ENCODE measurements at regions not wholly inside any gene's neighbourhood (a gene's known extent, or its start where the extent isn't known, plus 50 kb on each side); places are given as distances from the start of the nearest gene placed in this dataset.

- no peak for DNase-seq
Measured at GRCh38 chr16:77555126-77555525, 120.3 kb upstream of the ADAMTS18 start.

GRCh38 chr16:77555791-77556190, 121.0 kb upstream of the ADAMTS18 start:
- DNase-seq: no peak

- DNase-seq: no peak
Measured at GRCh38 chr16:77556201-77556873, 121.5 kb upstream of the ADAMTS18 start.

DNA sequence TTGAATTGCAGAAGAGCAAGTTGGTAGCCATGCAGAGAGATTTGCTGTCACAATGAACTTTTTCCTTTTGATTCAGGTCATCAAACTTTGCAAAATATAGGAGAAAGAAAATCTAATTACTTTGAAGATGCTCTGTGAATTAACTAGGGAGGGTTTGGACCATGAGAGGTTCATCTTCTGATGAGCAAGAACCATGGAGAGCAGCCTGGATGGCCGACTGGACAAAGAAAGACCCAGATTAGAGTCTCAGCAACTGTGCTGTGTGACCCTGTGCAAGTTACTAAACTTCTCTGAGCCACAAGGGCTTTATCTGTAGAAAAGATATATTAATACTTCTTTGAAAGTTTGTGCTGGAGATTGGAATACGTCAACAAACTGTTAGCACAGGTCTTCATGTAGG, 122.6 kb upstream of the ADAMTS18 start:
- DNase-seq: no peak

DNA sequence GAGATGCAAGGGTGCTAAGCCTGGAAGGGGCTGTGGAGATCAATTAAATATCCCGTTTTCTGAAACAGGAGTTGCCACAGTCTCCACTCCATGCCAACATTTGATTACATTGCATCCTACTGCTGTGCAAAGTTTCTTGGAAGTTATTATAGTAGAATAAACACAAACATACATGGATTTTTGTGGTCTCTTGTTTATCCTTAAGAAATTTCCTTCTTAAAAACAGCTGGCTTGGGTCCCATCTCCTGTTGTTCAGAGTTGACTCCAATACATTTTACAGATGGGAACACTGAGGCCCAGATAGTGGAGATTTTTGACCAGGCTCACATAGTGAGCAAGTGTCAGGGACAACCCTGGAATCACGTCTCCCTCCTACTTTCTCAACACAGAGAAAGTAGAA, 124.0 kb upstream of the ADAMTS18 start:
- no peak for DNase-seq

DNA sequence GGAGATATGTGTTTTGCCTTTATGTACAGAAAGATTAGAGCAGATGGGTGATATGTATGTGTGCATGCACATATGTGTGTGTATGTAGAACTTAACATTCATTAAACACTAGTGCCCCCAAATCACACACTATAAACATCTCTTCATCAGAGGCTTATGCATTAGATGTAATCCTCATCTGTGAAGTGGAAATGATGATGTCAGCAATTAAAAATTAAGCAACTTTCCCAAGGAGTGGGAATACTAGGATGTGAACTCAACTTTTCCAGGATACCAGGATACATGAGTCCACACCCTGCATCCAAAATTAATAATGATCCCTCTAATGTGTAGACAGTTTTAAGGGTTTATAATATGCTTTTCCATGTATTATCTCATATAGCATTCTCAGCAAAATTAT, 127.7 kb upstream of the ADAMTS18 start:
- DNase-seq: no peak

GRCh38 chr16:77564791-77565390, 130.1 kb upstream of the ADAMTS18 start:
- DNase-seq: peak; percentile 14 to 42

GRCh38 chr16:77569406-77569805, 134.6 kb upstream of the ADAMTS18 start:
- no peak for DNase-seq

GRCh38 chr16:77570574-77570973, 135.7 kb upstream of the ADAMTS18 start:
- no peak for DNase-seq

DNA sequence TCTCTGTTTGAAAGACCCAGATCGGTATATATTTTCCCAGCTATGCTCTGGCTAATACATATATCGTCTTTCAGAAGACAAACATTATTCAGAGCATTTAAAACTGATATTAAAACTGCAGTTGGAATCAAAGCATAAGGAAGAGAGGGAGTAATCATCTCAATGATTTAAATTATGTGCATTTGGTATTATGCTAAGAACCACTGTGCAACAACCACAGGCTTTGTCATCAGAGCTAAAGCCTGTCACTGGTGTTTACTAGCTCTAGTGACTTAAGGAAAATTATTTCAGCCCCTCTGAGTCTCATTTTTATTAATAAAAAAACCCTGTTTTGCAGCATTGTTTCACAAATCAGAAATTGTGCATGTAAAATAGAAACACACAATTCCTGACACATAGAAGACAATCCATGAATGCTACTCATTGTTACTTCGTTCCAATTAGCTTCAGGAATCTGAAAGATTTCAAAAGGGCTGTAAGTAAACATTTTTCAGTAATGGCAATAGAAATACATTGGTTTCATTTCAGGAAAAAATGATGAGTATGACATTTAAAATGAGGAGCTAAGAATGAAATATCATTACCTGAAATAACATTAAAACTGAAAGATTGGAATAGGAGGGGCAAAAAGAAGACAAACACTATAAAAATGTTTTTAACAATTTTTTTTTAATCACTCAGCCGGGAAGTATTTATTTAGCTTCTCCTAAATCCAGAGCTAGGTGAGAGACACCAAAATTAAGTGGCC, 136.5 kb upstream of the ADAMTS18 start:
- no peak for DNase-seq

DNA sequence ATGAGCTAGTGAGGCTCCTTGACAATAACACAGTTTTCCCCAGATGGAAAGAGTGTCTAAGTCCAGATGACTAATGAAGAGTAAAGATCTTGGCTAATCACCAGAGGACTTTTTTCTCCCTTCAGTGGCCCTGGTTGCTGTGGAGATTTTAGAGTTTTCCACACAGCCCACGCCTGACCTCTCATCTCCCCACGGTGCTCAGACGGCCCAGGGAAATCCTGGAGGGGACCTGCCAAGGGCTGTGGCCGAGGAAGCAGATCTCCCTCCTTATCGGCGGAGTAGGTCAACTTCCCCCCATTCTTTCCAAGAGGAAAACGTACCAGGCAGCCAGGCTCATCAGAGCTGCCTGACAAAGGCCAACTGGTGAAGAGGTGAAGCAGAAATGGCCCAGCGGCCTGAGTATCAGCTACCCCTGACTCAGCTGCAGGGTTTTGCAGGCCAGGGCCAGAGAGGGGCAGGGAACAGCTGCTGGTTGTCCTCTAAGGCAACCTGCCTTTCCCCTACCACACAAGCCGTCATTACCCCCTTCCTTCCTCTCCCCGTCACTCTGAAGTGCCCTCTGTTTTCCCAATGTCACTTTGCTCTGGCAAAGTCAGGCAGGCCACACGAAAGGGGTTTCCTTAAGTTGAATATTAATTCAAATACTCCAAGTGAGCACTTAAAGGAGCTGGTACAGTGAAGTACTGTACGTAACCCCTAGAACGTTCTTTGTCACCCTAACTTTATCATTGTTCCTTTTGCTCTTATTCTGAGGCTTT, 140.2 kb upstream of the ADAMTS18 start:
- no peak for DNase-seq

DNA sequence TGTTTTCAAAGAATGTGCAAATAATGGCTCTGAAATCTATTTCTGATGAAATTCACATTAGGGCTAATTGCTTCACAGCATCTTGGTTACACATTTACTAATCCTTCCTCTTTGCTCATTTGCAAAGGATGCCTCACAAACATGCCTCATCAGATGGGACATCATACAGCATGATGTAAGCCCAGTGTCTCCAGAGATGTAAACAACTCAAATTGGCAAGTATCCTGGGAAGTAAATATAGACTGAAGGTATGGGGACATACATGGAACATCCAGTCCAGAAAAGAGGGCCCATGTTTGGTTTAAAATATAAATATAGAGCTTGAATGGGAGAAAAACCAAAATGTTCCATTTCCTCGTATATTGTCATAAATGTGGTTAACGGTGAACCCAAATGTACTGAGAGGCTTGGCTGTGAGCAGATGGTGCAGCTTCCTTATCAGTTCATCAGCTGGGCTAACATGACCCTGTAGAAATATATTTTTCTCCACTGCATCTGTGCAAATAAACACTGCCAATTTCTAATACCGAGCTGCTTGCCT, 142.9 kb upstream of the NUDT7 start:
- DNase-seq: no peak

DNA sequence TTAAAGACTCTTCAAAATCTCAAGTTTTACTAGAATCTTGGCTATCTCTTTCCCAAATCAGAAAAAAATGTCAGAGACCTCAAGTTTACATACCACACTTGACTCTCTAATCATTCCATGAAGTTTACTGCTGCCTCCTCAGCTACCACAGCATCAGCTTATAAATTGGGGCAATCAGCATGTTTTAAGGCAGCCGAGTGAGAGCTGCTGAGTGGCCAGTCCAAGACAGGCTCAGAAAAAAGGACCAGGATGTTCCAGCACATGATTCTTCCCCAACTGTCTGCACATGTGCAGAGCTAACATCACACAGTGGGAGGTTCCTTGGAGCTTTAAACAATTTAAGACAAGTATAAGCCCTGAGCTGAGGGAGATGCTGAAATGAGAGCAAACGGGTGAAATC, 140.6 kb upstream of the NUDT7 start:
- no peak for DNase-seq

- peak in 1 of 2 experiments; percentile 62 for DNase-seq
Measured at GRCh38 chr16:77584205-77584859, 138.0 kb upstream of the NUDT7 start.

DNA sequence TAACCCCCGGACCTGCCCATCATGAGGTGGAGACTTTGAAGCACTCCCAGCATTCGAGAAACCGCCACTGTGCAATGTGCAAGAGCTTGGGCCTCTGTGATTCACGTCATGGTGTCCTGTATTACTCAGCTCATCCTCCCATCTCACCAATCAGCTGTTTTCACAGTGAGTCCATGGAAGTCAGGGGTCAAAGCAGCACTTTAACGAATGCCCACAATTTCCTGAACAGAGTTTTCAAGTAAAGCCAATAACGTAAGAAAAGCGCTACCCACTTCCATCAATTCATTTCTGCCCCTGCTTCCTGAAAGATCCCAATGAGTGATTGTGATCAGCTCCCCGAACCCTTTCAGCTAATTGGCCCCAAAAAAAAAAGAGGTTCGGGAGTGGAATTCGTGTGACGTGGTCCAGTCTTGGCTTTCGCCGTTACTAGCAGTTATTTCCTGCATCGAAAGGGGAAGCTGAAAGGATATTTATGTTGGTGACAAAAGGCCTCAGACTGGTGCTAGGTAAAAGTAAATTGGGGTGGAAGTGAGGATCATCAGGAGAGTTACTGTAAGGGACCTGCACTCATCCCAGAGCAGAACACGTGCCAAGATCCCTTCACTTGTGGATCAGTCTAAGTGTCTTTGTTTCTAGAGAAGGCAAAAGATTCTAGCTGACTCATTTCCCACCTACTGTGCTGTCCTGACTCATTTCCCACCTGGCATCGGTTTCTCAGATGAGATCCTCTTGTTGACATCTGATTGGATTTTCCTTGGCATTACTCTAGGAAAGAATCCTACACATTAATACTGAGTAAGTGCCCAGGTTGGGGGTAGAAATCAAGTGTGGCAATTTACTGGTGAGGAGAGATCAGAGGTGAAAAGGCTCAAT, 136.7 kb upstream of the NUDT7 start:
- DNase-seq: peak; percentile 51 to 79

DNA sequence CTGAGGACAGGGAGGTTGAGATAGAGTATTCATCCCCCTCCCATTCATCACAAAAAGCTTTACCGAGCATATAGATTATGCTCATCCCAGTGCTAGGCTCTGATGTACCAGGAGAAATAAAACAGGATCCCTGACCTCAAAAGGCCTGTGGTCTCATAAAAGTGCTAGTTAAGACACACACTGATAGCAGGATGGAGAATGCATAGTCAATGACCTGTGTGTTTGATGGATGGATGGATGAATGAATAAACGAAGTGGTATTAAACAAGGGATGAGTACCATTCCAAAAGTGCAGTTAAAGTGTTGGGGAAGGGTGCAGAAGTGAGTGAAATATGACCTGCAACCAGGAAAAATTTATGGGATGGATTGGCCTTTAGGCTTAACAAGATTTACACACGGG, 133.9 kb upstream of the NUDT7 start:
- DNase-seq: no peak

GRCh38 chr16:77589071-77589765, 133.1 kb upstream of the NUDT7 start:
- no peak for DNase-seq

DNA sequence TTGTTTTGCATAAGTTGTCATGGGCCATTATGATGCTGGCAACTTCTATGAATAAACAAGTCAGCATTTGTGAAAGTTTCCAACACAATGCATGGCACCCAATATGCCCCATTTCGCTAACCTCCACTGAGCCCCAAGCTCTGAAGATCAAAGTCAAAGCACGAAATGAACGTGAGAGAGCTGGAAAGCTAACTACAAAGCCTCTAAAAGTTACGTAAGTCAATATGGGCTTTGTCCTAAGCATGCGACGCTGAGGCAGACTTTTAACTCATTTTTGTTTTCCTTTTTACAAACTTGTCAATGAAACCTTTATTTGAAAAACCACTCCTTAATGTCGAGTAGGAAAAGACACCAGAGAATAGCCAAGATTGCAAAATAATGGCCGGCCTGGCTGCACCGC, 131.6 kb upstream of the NUDT7 start:
- DNase-seq: no peak

GRCh38 chr16:77591347-77591746, 131.0 kb upstream of the NUDT7 start:
- no peak for DNase-seq

DNA sequence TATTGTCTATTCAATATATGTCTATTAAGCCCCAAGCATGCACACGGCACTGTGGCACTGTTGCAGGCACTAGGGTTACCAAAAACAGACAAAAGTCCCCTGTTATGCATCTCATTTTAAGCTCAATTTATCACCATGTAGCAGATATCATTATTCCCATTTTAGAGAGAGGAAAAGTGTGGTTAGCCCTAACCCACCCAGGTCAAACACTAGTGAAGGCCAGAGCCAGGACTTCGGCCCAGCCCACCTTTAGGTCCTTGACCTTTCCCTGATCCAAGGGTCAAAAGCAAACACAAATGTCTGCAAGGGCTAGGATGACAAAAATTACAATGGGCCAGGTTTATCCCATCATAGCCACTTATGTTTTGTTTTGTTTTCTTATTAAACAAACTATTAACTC, 130.3 kb upstream of the NUDT7 start:
- DNase-seq: no peak

- no peak for DNase-seq
Measured at GRCh38 chr16:77594057-77594456, 128.3 kb upstream of the NUDT7 start.

Measured in SW 1271 (cell line).